Fibroblast of pulmonary artery (primary cell): ENCODE measurements at regions not wholly inside any gene's neighbourhood (a gene's known extent, or its start where the extent isn't known, plus 50 kb on each side); places are given as distances from the start of the nearest gene placed in this dataset.

Experiments used
- DNase-seq: peaks from one replicate; pipeline ENCODE4 v3.0.0-alpha.2; 2010; ENCODE audit warnings: low read depth
- H3K4me3 ChIP-seq: replicated peaks from 2 replicates; pipeline ENCODE4 v1.5.1; 2011; ENCODE audit warnings: low read depth, mild to moderate bottlenecking, control low read depth, low read length, moderate library complexity
- CTCF ChIP-seq: IDR thresholded peaks from 2 replicates; pipeline ENCODE4 v1.5.1; 2011; ENCODE audit warnings: mild to moderate bottlenecking, control low read depth, low read length, inconsistent platforms; ENCODE audit errors: missing control alignments

GRCh38 chr2:3117650-3118216 is 259.9 kb downstream of the EIPR1 start:
- TF ChIP-seq CTCF = no peak
- DNase-seq = no peak
- H3K4me3 ChIP-seq = no peak overlapping the region

GRCh38 chr2:3116371-3116770 is 261.2 kb downstream of the EIPR1 start:
- no peak for DNase-seq
- H3K4me3 ChIP-seq = no peak overlapping the region
- no peak for TF ChIP-seq CTCF

GRCh38 chr2:3115301-3116042 is 262.1 kb downstream of the EIPR1 start:
- DNase-seq = no peak
- H3K4me3 ChIP-seq = no peak overlapping the region
- no peak for TF ChIP-seq CTCF

GRCh38 chr2:3114406-3115185 is 263.0 kb downstream of the EIPR1 start:
- TF ChIP-seq CTCF = no peak
- H3K4me3 ChIP-seq = no peak overlapping the region
- no peak for DNase-seq

- no peak for TF ChIP-seq CTCF
- H3K4me3 ChIP-seq = no peak overlapping the region
- DNase-seq = no peak
Observed at GRCh38 chr2:3113769-3114168, 263.8 kb downstream of the EIPR1 start.

GRCh38 chr2:3113122-3113521 is 264.5 kb downstream of the EIPR1 start:
- TF ChIP-seq CTCF = no peak
- no peak for DNase-seq
- H3K4me3 ChIP-seq = no peak overlapping the region
